VCaP (cell line): ENCODE measurements at regions not wholly inside any gene's neighbourhood (a gene's known extent, or its start where the extent isn't known, plus 50 kb on each side); places are given as distances from the start of the nearest gene placed in this dataset.

Experiments used
- H3K27ac ChIP-seq: fragments of 450-650 bp; 2 replicates; pipeline ENCODE4 v1.5.1; 2017
- CTCF ChIP-seq: fragments of 450-650 bp; conservative IDR thresholded peaks from 2 replicates; pipeline ENCODE4 v1.5.1; 2017; ENCODE audit warnings: mild to moderate bottlenecking, moderate library complexity

GRCh38 chr18:29594493-29594892 is 1417.6 kb upstream of the CDH2 start:
- H3K27ac ChIP-seq, result no peak overlapping the region
- no peak for TF ChIP-seq CTCF

- no peak for TF ChIP-seq CTCF
Measured at GRCh38 chr18:29588446-29589100, 1411.6 kb upstream of the CDH2 start.

GRCh38 chr18:29586210-29586609 is 1409.3 kb upstream of the CDH2 start:
- H3K27ac ChIP-seq, result no peak overlapping the region
- no peak for TF ChIP-seq CTCF

More at GRCh38 chr18:29588446-29589100, 1411.6 kb upstream of the CDH2 start:
- no peak overlapping the region for H3K27ac ChIP-seq

GRCh38 chr18:29560270-29560669 is 1383.3 kb upstream of the CDH2 start:
- no peak overlapping the region for H3K27ac ChIP-seq

GRCh38 chr18:29556070-29556469 is 1379.1 kb upstream of the CDH2 start:
- TF ChIP-seq CTCF, result no peak
- no peak overlapping the region for H3K27ac ChIP-seq

More at GRCh38 chr18:29560270-29560669, 1383.3 kb upstream of the CDH2 start:
- TF ChIP-seq CTCF, result no peak

- no peak overlapping the region for H3K27ac ChIP-seq
- no peak for TF ChIP-seq CTCF
Measured at GRCh38 chr18:29549759-29550158, 1372.8 kb upstream of the CDH2 start.

GRCh38 chr18:29547626-29548025 is 1370.7 kb upstream of the CDH2 start:
- TF ChIP-seq CTCF, result no peak
- H3K27ac ChIP-seq, result no peak overlapping the region
